ENCODE measurements at regions not wholly inside any gene's neighbourhood (a gene's known extent, or its start where the extent isn't known, plus 50 kb on each side); places are given as distances from the start of the nearest gene placed in this dataset.

- TF ChIP-seq EP300 (IDR thresholded peaks at IDR 0.05) = no peak
- no peak for TF ChIP-seq POLR2A (IDR thresholded peaks at IDR 0.05; ENCODE audit: low read depth)
- no peak for TF ChIP-seq CTCF (IDR thresholded peaks at IDR 0.05)
- no peak for TF ChIP-seq POLR2AphosphoS5 (IDR thresholded peaks at IDR 0.05)
Observed at GRCh38 chr9:86655147-86655546, 292.2 kb downstream of the GAS1 start.

Data from esophagus muscularis mucosa (tissue), 4 donors.